SU-DHL-6 (cell line): ENCODE measurements at regions not wholly inside any gene's neighbourhood (a gene's known extent, or its start where the extent isn't known, plus 50 kb on each side); places are given as distances from the start of the nearest gene placed in this dataset.

Source experiments
- EZH2phosphoT487 ChIP-seq: fragments of 200-600 bp; sonication (generic), shearing (Covaris generic); conservative IDR thresholded peaks from 2 replicates; pipeline ENCODE4 v1.6.1; 2018; ENCODE audit warnings: mild to moderate bottlenecking, antibody characterized with exemption, low read length, moderate library complexity, mixed read lengths
- TF ChIP-seq, protein P1 (sequence below): fragments of 200-600 bp; sonication (generic); IDR thresholded peaks from one replicate; pipeline ENCODE4 v1.5.1; 2017; ENCODE audit warnings: antibody characterized with exemption, mild to moderate bottlenecking, low read length, moderate library complexity; ENCODE audit not compliant: insufficient read depth, poor library complexity, severe bottlenecking

DNA sequence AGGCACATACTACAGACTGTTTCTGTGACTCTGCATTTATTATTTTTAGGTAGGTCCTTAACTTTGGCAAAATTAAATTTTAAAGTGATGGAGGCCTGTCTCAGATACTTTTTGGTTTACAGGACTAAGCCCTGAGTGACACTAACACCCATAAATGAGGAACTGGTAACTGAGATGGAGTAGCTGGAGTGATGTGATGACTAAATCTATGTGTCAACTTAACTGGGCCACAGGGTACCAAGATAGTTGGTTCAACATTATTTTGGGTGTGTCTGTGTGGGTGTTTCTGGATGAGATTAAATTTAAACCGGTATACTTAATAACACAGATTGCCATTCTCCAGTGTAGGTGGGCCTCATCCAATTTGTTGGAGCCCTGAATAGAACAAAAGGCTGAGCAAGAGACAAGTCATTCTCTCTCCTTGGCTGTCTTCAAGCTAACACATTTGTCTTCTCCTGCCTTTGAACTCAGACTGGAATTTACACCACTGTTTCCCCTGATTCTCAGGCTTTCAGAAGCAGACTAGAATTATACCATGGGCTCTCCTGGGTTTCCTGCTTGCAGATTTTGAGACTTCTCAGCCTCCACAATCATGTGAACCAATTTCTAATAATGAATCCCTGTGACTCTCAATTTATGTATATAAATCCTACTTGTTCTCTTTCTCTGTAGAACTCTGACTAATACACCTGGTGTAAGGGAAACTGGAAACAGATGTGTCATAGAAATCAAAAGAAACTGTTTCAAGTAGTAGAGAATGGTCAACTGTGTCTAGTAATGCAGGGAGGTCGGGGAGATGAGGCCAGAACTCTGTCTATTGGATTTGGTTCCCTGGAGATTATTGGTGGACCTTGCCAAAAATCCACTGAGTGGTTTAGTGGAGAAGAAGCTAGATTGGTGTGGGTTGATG lies 579.2 kb downstream of the EPM2A start:
- TF ChIP-seq, protein P1, sequence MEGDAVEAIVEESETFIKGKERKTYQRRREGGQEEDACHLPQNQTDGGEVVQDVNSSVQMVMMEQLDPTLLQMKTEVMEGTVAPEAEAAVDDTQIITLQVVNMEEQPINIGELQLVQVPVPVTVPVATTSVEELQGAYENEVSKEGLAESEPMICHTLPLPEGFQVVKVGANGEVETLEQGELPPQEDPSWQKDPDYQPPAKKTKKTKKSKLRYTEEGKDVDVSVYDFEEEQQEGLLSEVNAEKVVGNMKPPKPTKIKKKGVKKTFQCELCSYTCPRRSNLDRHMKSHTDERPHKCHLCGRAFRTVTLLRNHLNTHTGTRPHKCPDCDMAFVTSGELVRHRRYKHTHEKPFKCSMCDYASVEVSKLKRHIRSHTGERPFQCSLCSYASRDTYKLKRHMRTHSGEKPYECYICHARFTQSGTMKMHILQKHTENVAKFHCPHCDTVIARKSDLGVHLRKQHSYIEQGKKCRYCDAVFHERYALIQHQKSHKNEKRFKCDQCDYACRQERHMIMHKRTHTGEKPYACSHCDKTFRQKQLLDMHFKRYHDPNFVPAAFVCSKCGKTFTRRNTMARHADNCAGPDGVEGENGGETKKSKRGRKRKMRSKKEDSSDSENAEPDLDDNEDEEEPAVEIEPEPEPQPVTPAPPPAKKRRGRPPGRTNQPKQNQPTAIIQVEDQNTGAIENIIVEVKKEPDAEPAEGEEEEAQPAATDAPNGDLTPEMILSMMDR: no peak
- no peak for TF ChIP-seq EZH2phosphoT487
